ENCODE measurements at regions not wholly inside any gene's neighbourhood (a gene's known extent, or its start where the extent isn't known, plus 50 kb on each side); places are given as distances from the start of the nearest gene placed in this dataset.
"Not testable (repeated sequence)": the region's sequence is repeated elsewhere in the genome, so short reads cannot be mapped to it uniquely, and the experiment has no call there.

DNA sequence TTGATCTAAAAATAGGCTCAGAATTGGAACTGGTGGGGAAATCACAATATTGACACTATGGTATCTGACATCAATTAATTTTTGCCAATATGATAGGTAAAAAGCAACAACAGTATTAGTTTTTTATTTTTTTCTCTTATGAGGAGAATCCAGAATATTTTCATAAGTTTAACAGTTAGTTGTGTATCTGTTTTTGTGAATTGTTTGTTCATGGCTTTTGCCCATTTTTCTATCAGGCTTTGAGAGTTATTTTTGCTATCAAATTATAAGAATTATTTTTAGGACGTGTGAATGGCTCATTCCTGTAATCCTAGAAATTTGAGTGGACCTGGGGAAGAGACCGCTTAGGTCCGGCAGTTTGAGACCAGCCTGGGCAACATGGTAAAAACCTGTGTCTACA, 608.6 kb upstream of the ADGRB3 start:
- Histone ChIP-seq H3K4me3 (ENCODE audit: low read length) (no peak overlapping the region), H3K9me3 (ENCODE audit: control insufficient read depth, insufficient read depth, low read length) (no peaks in the 10 kb centered on the region), H3K27me3 (ENCODE audit: control insufficient read depth, insufficient read depth, low read length) (no peaks in the 10 kb centered on the region), H3K4me1 (ENCODE audit: control insufficient read depth, insufficient read depth, low read length) (no peaks in the 10 kb centered on the region), H3K36me3 (ENCODE audit: control insufficient read depth, insufficient read depth, low read length) (no peaks in the 10 kb centered on the region), H3K27ac (ENCODE audit: low read length) (no peak overlapping the region)
- Mint-ChIP-seq H3K27me3 (ENCODE audit: low read depth in 2 of 2) (no peaks in the 10 kb centered on the region), H3K36me3 (no peaks in the 10 kb centered on the region), H3K4me3 (no peak overlapping the region), H3K9me3 (peaks cover 14 to 24% of the 10 kb centered on the region in 2 donors), H3K27ac (no peak overlapping the region), H3K4me1 (no peaks in the 10 kb centered on the region)
- DNase-seq (no peak), ATAC-seq (no peak)
- WGBS (ENCODE audit: insufficient coverage), result 93% methylated on average over 3 of the region's 3 CpGs
- TF ChIP-seq, protein P1, sequence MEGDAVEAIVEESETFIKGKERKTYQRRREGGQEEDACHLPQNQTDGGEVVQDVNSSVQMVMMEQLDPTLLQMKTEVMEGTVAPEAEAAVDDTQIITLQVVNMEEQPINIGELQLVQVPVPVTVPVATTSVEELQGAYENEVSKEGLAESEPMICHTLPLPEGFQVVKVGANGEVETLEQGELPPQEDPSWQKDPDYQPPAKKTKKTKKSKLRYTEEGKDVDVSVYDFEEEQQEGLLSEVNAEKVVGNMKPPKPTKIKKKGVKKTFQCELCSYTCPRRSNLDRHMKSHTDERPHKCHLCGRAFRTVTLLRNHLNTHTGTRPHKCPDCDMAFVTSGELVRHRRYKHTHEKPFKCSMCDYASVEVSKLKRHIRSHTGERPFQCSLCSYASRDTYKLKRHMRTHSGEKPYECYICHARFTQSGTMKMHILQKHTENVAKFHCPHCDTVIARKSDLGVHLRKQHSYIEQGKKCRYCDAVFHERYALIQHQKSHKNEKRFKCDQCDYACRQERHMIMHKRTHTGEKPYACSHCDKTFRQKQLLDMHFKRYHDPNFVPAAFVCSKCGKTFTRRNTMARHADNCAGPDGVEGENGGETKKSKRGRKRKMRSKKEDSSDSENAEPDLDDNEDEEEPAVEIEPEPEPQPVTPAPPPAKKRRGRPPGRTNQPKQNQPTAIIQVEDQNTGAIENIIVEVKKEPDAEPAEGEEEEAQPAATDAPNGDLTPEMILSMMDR (IDR thresholded peaks at IDR 0.05), result no peak
- intact Hi-C loops (cut with micrococcal nuclease), result no loop called here

DNA sequence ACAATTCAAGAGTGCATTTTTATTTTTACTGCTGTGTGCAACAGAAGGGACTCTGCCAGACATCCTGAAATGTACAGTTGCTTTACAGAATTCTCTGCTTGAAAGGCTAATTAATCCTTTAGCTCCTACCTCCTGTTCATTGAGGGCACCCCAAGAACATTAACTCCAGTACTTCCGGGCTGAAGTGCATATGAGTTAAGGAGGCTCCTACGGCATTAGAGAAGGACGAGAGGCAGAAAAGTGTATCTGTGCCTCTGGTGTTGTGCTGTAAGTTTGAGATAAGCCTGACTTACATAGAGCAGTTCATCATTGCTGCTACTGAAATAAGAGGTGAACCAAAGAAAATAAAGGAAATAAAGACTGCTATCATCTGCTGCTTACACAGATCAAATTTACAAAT, 609.3 kb upstream of the ADGRB3 start:
- H3K4me1 Mint-ChIP-seq, result no peaks in the 10 kb centered on the region
- no peak overlapping the region for H3K27ac Mint-ChIP-seq
- peaks cover 14 to 21% of the 10 kb centered on the region in 2 donors for H3K9me3 Mint-ChIP-seq
- H3K36me3 ChIP-seq (ENCODE audit: control insufficient read depth, insufficient read depth, low read length), result no peaks in the 10 kb centered on the region
- DNase-seq (no peak), ATAC-seq (no peak)
- H3K4me3 Mint-ChIP-seq, result no peak overlapping the region
- H3K9me3 ChIP-seq (ENCODE audit: control insufficient read depth, insufficient read depth, low read length), result no peaks in the 10 kb centered on the region
- H3K27me3 ChIP-seq (ENCODE audit: control insufficient read depth, insufficient read depth, low read length), result no peaks in the 10 kb centered on the region
- no peaks in the 10 kb centered on the region for H3K36me3 Mint-ChIP-seq
- TF ChIP-seq, protein P1 (IDR thresholded peaks at IDR 0.05), result no peak
- intact Hi-C loops (cut with micrococcal nuclease), result no loop called here
- H3K4me1 ChIP-seq (ENCODE audit: control insufficient read depth, insufficient read depth, low read length), result no peaks in the 10 kb centered on the region
- 100% methylated on average over 2 of the region's 3 CpGs for WGBS (ENCODE audit: insufficient coverage)
- H3K4me3 ChIP-seq (ENCODE audit: low read length), result no peak overlapping the region
- H3K27me3 Mint-ChIP-seq (ENCODE audit: low read depth in 2 of 2), result no peaks in the 10 kb centered on the region
- no peak overlapping the region for H3K27ac ChIP-seq (ENCODE audit: low read length)

DNA sequence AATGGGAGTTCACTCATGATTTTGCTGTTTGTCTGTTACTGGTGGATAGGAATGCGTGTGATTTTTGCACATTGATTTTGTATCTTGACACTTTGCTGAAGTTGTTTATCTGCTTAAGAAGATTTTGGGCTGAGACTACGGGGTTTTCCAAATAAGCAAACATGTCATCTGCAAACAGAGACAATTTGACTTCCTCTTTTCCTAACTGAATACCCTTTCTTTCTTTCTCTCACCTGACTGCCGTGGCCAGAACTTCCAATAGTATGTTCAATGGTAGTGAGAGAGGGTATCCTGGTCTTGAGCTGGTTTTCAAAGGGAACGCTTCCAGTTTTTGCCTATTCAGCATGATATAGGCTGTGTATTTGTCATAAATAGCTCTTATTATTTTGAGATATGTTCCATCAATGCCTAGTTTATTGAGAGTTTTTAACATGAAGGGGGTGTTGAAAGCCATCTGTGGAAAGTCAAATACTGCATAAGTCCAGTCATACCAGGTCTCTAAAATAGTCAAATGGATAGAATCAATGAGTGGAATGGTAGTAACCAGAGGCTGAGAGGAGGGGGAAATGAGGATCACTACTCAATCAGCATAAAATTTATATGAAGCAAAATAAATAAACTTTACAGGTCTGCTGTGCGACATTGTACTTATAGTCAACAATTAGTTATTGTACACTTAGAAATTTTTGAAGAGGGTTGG, 610.4 kb upstream of the ADGRB3 start:
- no peaks in the 10 kb centered on the region for H3K27me3 Mint-ChIP-seq (ENCODE audit: low read depth in 2 of 2)
- peaks cover 14 to 21% of the 10 kb centered on the region in 2 donors for H3K9me3 Mint-ChIP-seq
- H3K36me3 ChIP-seq (ENCODE audit: control insufficient read depth, insufficient read depth, low read length), result no peaks in the 10 kb centered on the region
- ATAC-seq (no peak), DNase-seq (no peak)
- intact Hi-C loops (cut with micrococcal nuclease), result no loop called here
- TF ChIP-seq, protein P1 (IDR thresholded peaks at IDR 0.05), result no peak
- H3K4me3 ChIP-seq (ENCODE audit: low read length), result no peak overlapping the region
- H3K4me1 Mint-ChIP-seq, result no peaks in the 10 kb centered on the region
- H3K4me1 ChIP-seq (ENCODE audit: control insufficient read depth, insufficient read depth, low read length), result no peaks in the 10 kb centered on the region
- H3K36me3 Mint-ChIP-seq, result no peaks in the 10 kb centered on the region
- WGBS (ENCODE audit: insufficient coverage), result 84% methylated on average over 3 of the region's 5 CpGs
- no peak overlapping the region for H3K27ac ChIP-seq (ENCODE audit: low read length)
- no peaks in the 10 kb centered on the region for H3K27me3 ChIP-seq (ENCODE audit: control insufficient read depth, insufficient read depth, low read length)
- no peak overlapping the region for H3K4me3 Mint-ChIP-seq
- H3K9me3 ChIP-seq (ENCODE audit: control insufficient read depth, insufficient read depth, low read length), result no peaks in the 10 kb centered on the region
- no peak overlapping the region for H3K27ac Mint-ChIP-seq

DNA sequence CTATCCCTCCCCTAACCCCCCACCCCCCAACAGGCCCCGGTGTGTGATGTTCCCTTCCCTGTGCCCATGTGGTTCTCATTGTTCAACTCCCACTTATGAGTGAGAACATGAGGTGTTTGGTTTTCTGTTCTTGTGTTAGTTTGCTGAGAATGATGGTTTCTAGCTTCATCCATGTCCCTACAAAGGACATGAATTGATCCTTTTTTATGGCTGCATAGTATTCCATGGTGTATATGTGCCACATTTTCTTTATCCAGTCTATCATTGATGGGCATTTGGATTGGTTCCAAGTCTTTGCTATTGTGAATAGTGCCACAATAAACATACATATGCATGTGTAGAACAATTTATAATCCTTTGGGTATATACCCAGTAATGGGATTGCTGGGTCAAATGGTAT, 612.1 kb upstream of the ADGRB3 start:
- H3K4me3 ChIP-seq (ENCODE audit: low read length); H3K36me3 Mint-ChIP-seq; DNase-seq; ATAC-seq; intact Hi-C loops (cut with micrococcal nuclease); H3K27ac ChIP-seq (ENCODE audit: low read length); H3K4me3 Mint-ChIP-seq; H3K27ac Mint-ChIP-seq; H3K36me3 ChIP-seq (ENCODE audit: control insufficient read depth, insufficient read depth, low read length); H3K27me3 ChIP-seq (ENCODE audit: control insufficient read depth, insufficient read depth, low read length); H3K9me3 ChIP-seq (ENCODE audit: control insufficient read depth, insufficient read depth, low read length); H3K27me3 Mint-ChIP-seq (ENCODE audit: low read depth in 2 of 2); H3K4me1 ChIP-seq (ENCODE audit: control insufficient read depth, insufficient read depth, low read length); H3K4me1 Mint-ChIP-seq: not testable (repeated sequence)
- H3K9me3 Mint-ChIP-seq, result peaks cover 16 to 17% of the 10 kb centered on the region in 2 donors
- WGBS (ENCODE audit: insufficient coverage), result no CpG with 5 or more reads among the region's 1 CpG
